ENCODE measurements at regions not wholly inside any gene's neighbourhood (a gene's known extent, or its start where the extent isn't known, plus 50 kb on each side); places are given as distances from the start of the nearest gene placed in this dataset.

GRCh38 chr3:94414418-94414817, 351.6 kb downstream of the NSUN3 start:
- in situ Hi-C loops (cut with MboI; ENCODE audit: low sequenced_read_pairs, unreplicated experiment), result no loop called here
- TF ChIP-seq CTCF (IDR thresholded peaks at IDR 0.05; ENCODE audit: borderline replicate concordance, control extremely low read depth, extremely low read depth, insufficient read depth, missing control alignments), result no peak
- DNase-seq (ENCODE audit: low spot score), result no peak

- TF ChIP-seq CTCF (IDR thresholded peaks at IDR 0.05; ENCODE audit: borderline replicate concordance, control extremely low read depth, extremely low read depth, insufficient read depth, missing control alignments), result no peak
- no peak for DNase-seq (ENCODE audit: low spot score)
- in situ Hi-C loops (cut with MboI; ENCODE audit: low sequenced_read_pairs, unreplicated experiment), result no loop called here
Observed at GRCh38 chr3:94416768-94417167, 353.9 kb downstream of the NSUN3 start.

- TF ChIP-seq CTCF (IDR thresholded peaks at IDR 0.05; ENCODE audit: borderline replicate concordance, control extremely low read depth, extremely low read depth, insufficient read depth, missing control alignments), result no peak
- in situ Hi-C loops (cut with MboI; ENCODE audit: low sequenced_read_pairs, unreplicated experiment), result no loop called here
- no peak for DNase-seq (ENCODE audit: low spot score)
Observed at GRCh38 chr3:94417963-94418455, 355.1 kb downstream of the NSUN3 start.

GRCh38 chr3:94420931-94421330, 358.1 kb downstream of the NSUN3 start:
- no peak for DNase-seq (ENCODE audit: low spot score)
- no peak for TF ChIP-seq CTCF (IDR thresholded peaks at IDR 0.05; ENCODE audit: borderline replicate concordance, control extremely low read depth, extremely low read depth, insufficient read depth, missing control alignments)
- in situ Hi-C loops (cut with MboI; ENCODE audit: low sequenced_read_pairs, unreplicated experiment), result no loop called here

DNA sequence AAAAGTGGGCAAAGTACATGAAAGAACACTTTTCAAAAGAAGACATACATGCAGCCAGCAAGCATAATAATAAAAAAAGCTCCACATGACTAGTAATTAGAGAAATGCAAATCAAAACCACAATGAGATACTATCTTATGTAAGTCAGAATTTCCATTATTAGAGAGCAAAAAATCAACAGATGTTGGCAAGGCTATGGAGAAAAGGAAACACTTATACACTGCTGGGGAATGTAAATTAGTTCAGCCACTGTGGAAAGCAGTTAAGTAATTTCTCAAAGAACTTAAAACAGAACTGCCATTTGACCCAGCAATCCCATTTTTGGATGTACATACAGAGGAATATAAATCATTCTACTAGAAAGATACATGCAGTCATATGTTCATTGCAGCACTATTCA, 360.7 kb downstream of the NSUN3 start:
- no peak for DNase-seq (ENCODE audit: low spot score)
- TF ChIP-seq CTCF (IDR thresholded peaks at IDR 0.05; ENCODE audit: borderline replicate concordance, control extremely low read depth, extremely low read depth, insufficient read depth, missing control alignments), result no peak
- in situ Hi-C loops (cut with MboI; ENCODE audit: low sequenced_read_pairs, unreplicated experiment), result no loop called here

- no peak for DNase-seq (ENCODE audit: low spot score)
- in situ Hi-C loops (cut with MboI; ENCODE audit: low sequenced_read_pairs, unreplicated experiment), result no loop called here
Observed at GRCh38 chr3:94429517-94429916, 366.7 kb downstream of the NSUN3 start.

More at GRCh38 chr3:94429517-94429916, 366.7 kb downstream of the NSUN3 start:
- TF ChIP-seq CTCF (IDR thresholded peaks at IDR 0.05; ENCODE audit: borderline replicate concordance, control extremely low read depth, extremely low read depth, insufficient read depth, missing control alignments), result no peak
